ENCODE measurements at regions not wholly inside any gene's neighbourhood (a gene's known extent, or its start where the extent isn't known, plus 50 kb on each side); places are given as distances from the start of the nearest gene placed in this dataset.

DNA sequence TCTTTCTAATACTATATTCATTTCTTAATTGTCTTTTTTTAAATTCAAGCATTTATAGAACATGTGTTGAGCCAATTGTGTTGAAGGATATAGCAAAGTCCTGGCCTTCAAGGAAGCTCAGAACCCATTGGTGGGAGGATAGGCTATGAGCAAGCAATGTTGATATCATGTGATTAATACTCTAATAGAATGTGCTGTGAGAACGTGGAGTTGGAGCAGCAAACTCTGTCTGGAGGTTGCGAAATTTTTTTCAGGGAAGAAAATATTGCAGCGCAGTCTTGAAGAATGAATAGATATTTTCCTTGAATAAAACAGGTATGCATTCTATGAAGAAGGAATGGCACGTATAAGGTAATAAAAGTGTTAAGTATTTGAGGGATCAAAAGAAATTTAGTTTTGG, 229.2 kb upstream of the KCNK2 start:
- H3K27ac Mint-ChIP-seq, result no peak overlapping the region
- H3K4me1 Mint-ChIP-seq, result 0 out of 2 replicates have a peak, but pooled peaks cover under 1% of the 10 kb centered on the region
- no peaks in the 10 kb centered on the region for H3K27me3 Mint-ChIP-seq (ENCODE audit: low read depth)
- CTCF ChIA-PET, result no interaction called here
- peaks cover 32% of the 10 kb centered on the region for H3K9me3 Mint-ChIP-seq
- H3K4me3 Mint-ChIP-seq, result no peak overlapping the region
- ATAC-seq (no peak), DNase-seq (ENCODE audit: low spot score) (no peak)
- POLR2A ChIA-PET, result no interaction called here
- TF ChIP-seq, protein P1, sequence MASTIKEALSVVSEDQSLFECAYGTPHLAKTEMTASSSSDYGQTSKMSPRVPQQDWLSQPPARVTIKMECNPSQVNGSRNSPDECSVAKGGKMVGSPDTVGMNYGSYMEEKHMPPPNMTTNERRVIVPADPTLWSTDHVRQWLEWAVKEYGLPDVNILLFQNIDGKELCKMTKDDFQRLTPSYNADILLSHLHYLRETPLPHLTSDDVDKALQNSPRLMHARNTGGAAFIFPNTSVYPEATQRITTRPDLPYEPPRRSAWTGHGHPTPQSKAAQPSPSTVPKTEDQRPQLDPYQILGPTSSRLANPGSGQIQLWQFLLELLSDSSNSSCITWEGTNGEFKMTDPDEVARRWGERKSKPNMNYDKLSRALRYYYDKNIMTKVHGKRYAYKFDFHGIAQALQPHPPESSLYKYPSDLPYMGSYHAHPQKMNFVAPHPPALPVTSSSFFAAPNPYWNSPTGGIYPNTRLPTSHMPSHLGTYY (CRISPR knock-in tag; IDR thresholded peaks at IDR 0.05), result no peak
- TF ChIP-seq, protein P2, sequence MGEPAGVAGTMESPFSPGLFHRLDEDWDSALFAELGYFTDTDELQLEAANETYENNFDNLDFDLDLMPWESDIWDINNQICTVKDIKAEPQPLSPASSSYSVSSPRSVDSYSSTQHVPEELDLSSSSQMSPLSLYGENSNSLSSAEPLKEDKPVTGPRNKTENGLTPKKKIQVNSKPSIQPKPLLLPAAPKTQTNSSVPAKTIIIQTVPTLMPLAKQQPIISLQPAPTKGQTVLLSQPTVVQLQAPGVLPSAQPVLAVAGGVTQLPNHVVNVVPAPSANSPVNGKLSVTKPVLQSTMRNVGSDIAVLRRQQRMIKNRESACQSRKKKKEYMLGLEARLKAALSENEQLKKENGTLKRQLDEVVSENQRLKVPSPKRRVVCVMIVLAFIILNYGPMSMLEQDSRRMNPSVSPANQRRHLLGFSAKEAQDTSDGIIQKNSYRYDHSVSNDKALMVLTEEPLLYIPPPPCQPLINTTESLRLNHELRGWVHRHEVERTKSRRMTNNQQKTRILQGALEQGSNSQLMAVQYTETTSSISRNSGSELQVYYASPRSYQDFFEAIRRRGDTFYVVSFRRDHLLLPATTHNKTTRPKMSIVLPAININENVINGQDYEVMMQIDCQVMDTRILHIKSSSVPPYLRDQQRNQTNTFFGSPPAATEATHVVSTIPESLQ (CRISPR knock-in tag; IDR thresholded peaks at IDR 0.05), result no peak
- TF ChIP-seq GRHL2 (CRISPR knock-in tag; IDR thresholded peaks at IDR 0.05; ENCODE audit: insufficient replicate concordance, severe bottlenecking), result no peak
- TF ChIP-seq RELA (CRISPR knock-in tag; IDR thresholded peaks at IDR 0.05; ENCODE audit: borderline replicate concordance), result no peak
- TF ChIP-seq, protein P3, sequence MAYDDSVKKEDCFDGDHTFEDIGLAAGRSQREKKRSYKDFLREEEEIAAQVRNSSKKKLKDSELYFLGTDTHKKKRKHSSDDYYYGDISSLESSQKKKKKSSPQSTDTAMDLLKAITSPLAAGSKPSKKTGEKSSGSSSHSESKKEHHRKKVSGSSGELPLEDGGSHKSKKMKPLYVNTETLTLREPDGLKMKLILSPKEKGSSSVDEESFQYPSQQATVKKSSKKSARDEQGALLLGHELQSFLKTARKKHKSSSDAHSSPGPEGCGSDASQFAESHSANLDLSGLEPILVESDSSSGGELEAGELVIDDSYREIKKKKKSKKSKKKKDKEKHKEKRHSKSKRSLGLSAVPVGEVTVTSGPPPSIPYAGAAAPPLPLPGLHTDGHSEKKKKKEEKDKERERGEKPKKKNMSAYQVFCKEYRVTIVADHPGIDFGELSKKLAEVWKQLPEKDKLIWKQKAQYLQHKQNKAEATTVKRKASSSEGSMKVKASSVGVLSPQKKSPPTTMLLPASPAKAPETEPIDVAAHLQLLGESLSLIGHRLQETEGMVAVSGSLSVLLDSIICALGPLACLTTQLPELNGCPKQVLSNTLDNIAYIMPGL (CRISPR knock-in tag; IDR thresholded peaks at IDR 0.05), result no peak
- TF ChIP-seq, protein P4, sequence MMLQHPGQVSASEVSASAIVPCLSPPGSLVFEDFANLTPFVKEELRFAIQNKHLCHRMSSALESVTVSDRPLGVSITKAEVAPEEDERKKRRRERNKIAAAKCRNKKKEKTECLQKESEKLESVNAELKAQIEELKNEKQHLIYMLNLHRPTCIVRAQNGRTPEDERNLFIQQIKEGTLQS (CRISPR knock-in tag; conservative IDR thresholded peaks at IDR 0.05), result no peak
- TF ChIP-seq, protein P5, sequence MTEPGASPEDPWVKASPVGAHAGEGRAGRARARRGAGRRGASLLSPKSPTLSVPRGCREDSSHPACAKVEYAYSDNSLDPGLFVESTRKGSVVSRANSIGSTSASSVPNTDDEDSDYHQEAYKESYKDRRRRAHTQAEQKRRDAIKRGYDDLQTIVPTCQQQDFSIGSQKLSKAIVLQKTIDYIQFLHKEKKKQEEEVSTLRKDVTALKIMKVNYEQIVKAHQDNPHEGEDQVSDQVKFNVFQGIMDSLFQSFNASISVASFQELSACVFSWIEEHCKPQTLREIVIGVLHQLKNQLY (CRISPR knock-in tag; IDR thresholded peaks at IDR 0.05), result no peak
- no peak for TF ChIP-seq ZNF138 (CRISPR knock-in tag; conservative IDR thresholded peaks at IDR 0.05)
- no peak for TF ChIP-seq TEAD1 (CRISPR knock-in tag; IDR thresholded peaks at IDR 0.05)
- H3K36me3 Mint-ChIP-seq, result peaks cover 7% of the 10 kb centered on the region

DNA sequence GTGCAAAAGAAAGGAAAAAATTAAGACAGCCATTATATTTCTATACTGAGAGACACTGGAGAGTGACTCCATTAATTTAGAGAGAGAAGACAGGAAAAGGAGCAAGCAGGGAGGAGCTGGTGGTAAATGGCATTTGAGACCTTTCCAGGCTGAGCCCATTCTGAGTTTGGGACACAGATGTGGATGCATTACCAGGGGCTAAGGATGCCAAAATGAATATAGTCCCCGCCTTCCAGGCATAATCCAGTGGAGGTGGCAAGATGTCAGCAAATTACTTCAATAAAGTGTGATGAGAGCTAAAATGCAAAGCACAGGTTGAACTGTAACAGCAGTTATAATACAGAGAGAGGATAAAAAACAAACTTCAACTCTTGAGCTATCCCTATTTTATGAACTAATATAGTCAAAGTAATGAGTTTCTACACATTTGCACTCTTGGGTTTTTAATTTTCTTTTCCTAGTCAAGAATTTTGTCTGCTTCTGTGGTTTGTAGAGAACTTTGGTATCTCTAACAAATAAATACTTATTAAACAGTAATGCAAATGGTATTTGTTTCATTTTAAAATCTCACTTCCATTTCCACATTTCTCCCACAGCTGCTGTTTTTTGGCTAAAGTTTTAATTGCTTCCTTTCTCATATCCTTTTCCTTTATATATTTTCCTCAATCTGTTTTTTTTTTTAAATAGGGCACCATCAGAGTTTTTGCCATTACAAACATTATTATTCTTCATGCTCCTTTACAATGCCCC, 228.2 kb upstream of the KCNK2 start:
- no peak for DNase-seq (ENCODE audit: low spot score)
- H3K27ac Mint-ChIP-seq, result no peak overlapping the region
- no peaks in the 10 kb centered on the region for H3K4me1 Mint-ChIP-seq
- ChIA-PET CTCF (no interaction called here), POLR2A (no interaction called here)
- no peak for ATAC-seq
- H3K27me3 Mint-ChIP-seq (ENCODE audit: low read depth), result no peaks in the 10 kb centered on the region
- H3K9me3 Mint-ChIP-seq, result peaks cover 30% of the 10 kb centered on the region
- no peak overlapping the region for H3K4me3 Mint-ChIP-seq
- peaks cover 7% of the 10 kb centered on the region for H3K36me3 Mint-ChIP-seq
- TF ChIP-seq SMAD3 (CRISPR knock-in tag; IDR thresholded peaks at IDR 0.05; ENCODE audit: borderline replicate concordance) (no peak), NFYB (CRISPR knock-in tag; conservative IDR thresholded peaks at IDR 0.05; ENCODE audit: low read depth) (no peak), PRRX2 (CRISPR knock-in tag; IDR thresholded peaks at IDR 0.05) (no peak), GABPB1 (CRISPR knock-in tag; IDR thresholded peaks at IDR 0.05) (no peak), CREM (CRISPR knock-in tag; IDR thresholded peaks at IDR 0.05) (no peak), NR2C2 (CRISPR knock-in tag; IDR thresholded peaks at IDR 0.05) (no peak), FOXJ3 (CRISPR knock-in tag; IDR thresholded peaks at IDR 0.05; ENCODE audit: borderline replicate concordance) (no peak), ZNF423 (CRISPR knock-in tag; IDR thresholded peaks at IDR 0.05) (no peak)
- TF ChIP-seq, protein P4 (CRISPR knock-in tag; conservative IDR thresholded peaks at IDR 0.05), result no peak
- TF ChIP-seq, protein P6, sequence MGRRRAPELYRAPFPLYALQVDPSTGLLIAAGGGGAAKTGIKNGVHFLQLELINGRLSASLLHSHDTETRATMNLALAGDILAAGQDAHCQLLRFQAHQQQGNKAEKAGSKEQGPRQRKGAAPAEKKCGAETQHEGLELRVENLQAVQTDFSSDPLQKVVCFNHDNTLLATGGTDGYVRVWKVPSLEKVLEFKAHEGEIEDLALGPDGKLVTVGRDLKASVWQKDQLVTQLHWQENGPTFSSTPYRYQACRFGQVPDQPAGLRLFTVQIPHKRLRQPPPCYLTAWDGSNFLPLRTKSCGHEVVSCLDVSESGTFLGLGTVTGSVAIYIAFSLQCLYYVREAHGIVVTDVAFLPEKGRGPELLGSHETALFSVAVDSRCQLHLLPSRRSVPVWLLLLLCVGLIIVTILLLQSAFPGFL (CRISPR knock-in tag; IDR thresholded peaks at IDR 0.05; ENCODE audit: borderline replicate concordance), result no peak
- TF ChIP-seq, protein P7, sequence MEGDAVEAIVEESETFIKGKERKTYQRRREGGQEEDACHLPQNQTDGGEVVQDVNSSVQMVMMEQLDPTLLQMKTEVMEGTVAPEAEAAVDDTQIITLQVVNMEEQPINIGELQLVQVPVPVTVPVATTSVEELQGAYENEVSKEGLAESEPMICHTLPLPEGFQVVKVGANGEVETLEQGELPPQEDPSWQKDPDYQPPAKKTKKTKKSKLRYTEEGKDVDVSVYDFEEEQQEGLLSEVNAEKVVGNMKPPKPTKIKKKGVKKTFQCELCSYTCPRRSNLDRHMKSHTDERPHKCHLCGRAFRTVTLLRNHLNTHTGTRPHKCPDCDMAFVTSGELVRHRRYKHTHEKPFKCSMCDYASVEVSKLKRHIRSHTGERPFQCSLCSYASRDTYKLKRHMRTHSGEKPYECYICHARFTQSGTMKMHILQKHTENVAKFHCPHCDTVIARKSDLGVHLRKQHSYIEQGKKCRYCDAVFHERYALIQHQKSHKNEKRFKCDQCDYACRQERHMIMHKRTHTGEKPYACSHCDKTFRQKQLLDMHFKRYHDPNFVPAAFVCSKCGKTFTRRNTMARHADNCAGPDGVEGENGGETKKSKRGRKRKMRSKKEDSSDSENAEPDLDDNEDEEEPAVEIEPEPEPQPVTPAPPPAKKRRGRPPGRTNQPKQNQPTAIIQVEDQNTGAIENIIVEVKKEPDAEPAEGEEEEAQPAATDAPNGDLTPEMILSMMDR (IDR thresholded peaks at IDR 0.05), result no peak
- TF ChIP-seq, protein P8, sequence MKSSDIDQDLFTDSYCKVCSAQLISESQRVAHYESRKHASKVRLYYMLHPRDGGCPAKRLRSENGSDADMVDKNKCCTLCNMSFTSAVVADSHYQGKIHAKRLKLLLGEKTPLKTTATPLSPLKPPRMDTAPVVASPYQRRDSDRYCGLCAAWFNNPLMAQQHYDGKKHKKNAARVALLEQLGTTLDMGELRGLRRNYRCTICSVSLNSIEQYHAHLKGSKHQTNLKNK (CRISPR knock-in tag; IDR thresholded peaks at IDR 0.05), result no peak
- TF ChIP-seq, protein P9, sequence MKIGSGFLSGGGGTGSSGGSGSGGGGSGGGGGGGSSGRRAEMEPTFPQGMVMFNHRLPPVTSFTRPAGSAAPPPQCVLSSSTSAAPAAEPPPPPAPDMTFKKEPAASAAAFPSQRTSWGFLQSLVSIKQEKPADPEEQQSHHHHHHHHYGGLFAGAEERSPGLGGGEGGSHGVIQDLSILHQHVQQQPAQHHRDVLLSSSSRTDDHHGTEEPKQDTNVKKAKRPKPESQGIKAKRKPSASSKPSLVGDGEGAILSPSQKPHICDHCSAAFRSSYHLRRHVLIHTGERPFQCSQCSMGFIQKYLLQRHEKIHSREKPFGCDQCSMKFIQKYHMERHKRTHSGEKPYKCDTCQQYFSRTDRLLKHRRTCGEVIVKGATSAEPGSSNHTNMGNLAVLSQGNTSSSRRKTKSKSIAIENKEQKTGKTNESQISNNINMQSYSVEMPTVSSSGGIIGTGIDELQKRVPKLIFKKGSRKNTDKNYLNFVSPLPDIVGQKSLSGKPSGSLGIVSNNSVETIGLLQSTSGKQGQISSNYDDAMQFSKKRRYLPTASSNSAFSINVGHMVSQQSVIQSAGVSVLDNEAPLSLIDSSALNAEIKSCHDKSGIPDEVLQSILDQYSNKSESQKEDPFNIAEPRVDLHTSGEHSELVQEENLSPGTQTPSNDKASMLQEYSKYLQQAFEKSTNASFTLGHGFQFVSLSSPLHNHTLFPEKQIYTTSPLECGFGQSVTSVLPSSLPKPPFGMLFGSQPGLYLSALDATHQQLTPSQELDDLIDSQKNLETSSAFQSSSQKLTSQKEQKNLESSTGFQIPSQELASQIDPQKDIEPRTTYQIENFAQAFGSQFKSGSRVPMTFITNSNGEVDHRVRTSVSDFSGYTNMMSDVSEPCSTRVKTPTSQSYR (CRISPR knock-in tag; IDR thresholded peaks at IDR 0.05), result no peak

All from WTC11 (cell line).